GM19455 (cell line): ENCODE measurements at regions not wholly inside any gene's neighbourhood (a gene's known extent, or its start where the extent isn't known, plus 50 kb on each side); places are given as distances from the start of the nearest gene placed in this dataset.

Experiments
- ATAC-seq: cut with Tn5 transposase; IDR thresholded peaks from one replicate; pipeline ENCODE4 v1.9.1; 2021; ENCODE audit not compliant: unreplicated experiment

GRCh38 chr2:43022896-43023295 lies 203.5 kb downstream of the ZFP36L2 start:
- ATAC-seq = no peak

- ATAC-seq = no peak
Observed at GRCh38 chr2:43021791-43022509, 204.5 kb downstream of the ZFP36L2 start.

DNA sequence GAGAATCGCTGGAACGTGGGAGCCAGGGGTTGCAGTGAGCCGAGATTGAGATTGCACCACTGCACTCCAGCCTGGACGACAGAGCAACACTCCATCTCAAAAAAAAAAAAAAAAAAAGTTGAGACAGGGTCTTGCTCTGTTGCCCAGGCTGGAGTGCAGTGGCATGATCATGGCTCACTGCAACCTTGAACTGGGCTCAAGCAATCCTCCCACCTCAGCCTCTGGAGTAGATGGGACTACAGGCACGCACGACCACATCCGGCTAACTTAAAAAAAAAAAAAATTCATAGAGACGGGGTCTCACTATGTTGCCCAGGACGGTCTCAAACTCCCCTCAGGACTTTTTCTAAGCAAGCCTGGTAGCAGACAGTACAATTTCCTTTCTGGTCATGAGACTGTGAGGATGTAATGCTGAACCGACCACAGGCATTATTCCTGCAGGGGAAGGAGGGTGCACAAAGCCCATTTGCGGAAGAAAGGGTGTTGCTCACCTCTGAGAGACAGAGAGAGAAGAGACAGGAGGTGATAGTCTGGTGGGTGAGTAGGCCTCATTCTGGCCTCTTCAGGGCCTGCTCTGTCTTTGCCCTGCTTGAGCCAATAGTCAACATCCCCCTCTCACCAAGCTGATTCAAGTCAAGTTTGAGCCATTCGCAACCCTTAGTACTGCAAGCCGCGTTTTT lies 205.3 kb downstream of the ZFP36L2 start:
- no peak for ATAC-seq

DNA sequence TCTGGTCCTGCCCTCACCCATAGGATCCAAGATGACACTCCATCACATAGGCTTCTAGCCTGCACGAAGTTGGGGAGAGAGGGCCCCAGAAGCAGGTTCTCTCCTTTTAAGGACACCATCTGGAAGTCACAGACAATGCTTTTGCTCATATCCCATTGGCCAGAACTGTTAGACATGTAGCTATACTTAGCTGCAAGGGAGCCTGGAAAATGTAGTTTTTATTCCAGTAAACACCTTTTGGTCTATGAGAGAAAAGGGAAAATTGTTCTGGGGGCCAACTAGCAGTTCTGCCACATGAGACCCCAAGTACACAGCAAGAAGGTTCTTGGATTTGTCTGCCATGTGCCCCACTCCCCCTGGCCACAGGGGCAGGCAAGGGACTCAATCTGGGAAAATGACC lies 206.1 kb downstream of the ZFP36L2 start:
- no peak for ATAC-seq

GRCh38 chr2:43019536-43020183 lies 206.7 kb downstream of the ZFP36L2 start:
- no peak for ATAC-seq

DNA sequence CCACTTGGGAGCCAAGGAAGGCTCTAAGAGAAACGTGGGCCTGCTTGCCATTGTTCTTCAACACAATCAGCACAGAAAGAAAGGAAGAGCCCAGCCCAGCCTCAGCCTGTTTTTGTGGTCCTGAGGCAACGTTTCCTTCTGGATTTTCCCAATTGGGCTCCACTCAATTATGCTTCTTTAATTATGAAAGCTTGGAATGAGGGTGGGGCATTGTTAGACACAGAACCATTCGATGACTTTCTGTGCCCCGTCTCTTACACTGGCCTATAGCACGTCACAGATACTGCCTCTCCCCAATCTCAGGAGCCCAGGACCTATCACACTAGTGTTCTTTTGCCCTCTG lies 207.4 kb downstream of the ZFP36L2 start:
- ATAC-seq = no peak

GRCh38 chr2:43018179-43019024 lies 208.0 kb downstream of the ZFP36L2 start:
- no peak for ATAC-seq

DNA sequence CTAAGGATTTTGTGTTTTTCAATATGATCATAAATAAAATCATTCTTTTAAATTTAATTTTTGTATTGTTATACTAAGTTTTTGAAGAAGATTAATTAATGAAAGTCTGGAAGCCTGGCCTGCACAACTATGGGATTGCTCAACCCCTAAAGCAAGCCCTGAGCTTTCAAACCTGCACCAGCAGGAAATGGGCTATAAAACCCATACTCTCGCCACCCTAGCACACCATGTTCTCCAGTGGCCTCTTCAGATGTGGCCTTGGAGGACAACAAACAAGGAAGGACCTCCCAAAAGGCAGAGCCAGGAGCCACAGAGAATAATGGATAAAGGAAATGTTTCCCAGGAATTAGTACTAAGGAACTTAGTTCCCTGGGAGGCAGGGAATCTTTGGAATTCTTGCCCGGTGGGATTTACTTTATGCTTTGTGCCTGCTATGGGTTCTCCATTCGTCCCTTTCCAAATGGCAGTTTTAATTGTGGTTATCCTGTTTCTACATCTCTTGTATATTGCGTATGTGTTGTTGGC lies 212.5 kb downstream of the ZFP36L2 start:
- no peak for ATAC-seq

DNA sequence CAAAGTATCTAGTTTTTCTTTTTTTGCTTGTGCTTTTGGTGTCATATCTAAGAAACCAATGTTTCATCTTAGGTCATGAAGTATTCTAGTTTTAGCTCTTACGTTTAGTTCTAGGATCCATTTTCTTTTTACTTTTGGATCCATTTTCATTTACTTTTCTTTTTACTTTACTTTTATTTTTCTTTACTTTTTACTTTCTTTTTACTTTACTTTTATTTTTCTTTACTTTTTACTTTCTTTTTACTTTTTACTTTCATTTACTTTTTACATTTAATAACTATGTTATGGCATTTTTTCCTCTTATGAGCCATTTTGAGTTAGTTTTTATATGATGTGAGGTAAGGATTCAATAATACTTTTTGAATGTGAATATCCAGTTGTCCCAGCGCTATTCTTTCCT lies 213.4 kb downstream of the ZFP36L2 start:
- ATAC-seq = no peak

DNA sequence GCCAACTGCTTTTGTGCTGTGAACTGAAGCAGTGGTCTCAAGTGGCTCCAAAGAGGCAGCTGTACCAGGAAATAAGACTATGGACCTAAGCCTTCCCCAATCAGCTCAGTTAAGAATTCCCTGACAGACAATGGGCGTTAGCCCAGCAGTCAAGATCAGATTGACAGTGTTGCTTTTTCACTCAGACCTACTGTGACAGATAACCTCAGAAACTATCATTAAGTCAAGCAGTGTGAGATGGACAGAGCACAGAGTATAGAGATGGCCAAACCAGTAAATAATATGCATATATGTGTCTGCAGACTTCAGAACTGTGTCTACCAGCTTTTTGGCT lies 215.3 kb downstream of the ZFP36L2 start:
- ATAC-seq = no peak

DNA sequence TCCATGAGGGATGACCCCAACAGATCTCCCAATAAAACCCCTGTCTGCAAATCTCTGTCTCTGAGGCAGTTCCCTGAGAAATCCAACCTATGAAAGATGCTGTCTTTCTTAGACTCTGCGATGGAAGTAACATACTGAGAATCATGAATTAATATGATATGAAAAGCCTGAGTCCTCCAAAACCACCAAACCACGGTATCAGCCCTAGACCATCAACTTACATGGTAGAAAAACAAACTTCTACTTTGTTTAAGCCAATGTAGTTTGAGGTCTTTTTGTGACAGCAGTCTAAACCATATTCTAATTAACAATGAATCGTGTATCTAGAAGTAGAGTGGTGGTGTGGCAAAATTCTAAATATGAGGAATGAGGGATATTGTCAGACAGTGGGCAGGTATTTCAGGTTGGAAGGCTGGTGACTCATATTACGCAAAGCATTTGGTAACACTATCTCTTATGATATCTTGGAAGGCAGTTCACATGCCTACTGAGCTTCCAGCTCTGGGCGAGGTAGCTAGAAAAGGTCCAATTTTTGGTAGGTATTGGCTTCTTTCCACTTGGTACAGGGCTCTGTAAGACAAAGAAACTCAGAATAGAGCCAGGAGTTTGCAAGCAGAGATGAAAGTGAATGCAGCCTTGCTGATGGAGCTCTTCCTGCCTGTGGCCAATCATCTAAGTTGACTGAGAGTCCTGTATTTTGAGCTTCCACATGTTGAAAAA lies 215.8 kb downstream of the ZFP36L2 start:
- no peak for ATAC-seq

DNA sequence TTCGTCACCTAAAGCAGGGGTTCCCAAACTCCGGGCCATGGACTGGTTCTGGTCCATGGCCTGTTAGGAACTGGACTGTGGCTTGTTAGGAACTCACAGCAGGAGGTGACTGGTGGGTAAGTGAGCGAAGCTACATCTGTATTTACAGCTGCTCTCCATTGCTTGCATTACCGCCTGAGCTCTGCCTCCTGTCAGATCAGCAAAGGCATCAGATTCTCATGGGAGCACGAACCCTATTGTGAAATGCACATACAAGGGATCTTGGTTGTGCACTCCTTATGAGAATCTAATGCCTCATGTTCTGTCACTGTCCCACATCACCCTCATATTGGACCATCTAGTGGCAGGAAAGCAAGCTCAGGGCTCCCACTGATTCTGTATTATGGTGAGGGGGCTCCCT lies 217.0 kb downstream of the ZFP36L2 start:
- ATAC-seq = no peak

DNA sequence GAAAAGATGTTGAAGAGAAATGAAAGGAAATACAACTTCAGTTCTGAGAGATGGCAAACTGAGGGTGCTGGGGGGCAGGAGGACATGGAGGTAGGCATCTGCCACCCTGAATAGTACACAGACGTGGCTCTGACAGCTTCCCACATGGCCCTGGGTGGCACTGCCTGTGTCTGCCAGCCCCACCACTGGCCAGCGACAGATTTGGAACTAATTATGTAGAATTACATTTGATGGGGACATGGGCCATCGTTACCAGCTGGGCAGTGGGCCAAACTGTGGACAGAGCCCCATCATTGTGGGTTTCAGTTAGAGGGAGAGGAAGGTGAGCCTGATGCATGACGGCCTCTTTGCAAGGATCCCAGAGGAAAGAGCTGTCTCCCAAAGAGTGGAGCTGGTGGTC lies 216.0 kb upstream of the HAAO start:
- ATAC-seq = no peak

DNA sequence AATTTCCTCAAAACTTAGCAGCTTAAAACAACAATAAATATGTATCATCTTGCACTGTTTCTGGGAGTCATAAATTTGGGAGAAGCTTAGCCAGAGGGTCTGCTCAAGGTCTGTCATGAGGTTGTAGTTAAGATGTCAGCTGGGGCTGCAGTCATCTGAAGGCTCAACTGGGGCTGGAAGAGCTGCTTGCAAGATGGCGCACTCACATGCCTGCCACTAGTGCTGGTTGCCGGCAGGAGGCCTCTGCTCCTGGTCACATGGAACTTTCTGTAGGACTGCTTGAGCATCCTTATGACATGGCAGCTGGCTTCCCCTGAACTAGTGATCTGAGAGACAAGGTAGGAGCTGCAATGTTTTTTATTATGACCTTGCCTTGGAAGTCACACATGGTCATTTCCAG lies 215.5 kb upstream of the HAAO start:
- ATAC-seq = no peak

DNA sequence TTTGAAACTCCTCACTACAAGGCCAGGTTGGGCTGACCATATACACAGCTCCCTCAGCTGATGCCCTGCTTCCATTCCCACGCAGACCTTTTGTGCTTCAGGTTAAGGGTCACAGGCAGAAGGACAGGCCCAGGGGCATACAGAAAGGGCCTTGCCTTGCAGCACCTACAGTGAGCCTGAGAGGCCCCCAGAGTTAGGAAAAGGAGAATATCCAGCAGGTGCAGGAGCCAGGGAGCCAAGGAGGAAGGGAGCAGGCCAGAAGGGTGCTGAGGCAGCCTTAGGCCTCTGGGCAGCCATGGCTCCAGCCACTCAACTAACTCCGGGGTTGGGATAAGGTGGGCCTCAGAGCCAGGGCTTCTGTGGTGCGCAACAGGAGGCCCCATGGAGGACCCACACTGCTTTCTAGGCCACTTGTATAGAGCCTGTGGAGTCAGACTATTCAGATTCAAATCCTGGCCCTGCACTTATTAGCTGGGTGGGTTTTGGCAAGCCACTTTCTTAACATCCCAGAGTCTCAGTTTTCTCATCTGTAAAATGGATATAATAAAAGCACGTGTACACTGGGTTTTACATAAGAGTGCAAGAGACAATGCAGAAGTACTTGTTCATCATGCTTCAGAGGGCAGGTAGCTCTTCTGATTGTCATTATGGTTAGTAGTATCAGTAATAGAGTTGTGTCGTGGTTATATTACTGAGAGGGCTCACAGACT lies 214.6 kb upstream of the HAAO start:
- no peak for ATAC-seq

DNA sequence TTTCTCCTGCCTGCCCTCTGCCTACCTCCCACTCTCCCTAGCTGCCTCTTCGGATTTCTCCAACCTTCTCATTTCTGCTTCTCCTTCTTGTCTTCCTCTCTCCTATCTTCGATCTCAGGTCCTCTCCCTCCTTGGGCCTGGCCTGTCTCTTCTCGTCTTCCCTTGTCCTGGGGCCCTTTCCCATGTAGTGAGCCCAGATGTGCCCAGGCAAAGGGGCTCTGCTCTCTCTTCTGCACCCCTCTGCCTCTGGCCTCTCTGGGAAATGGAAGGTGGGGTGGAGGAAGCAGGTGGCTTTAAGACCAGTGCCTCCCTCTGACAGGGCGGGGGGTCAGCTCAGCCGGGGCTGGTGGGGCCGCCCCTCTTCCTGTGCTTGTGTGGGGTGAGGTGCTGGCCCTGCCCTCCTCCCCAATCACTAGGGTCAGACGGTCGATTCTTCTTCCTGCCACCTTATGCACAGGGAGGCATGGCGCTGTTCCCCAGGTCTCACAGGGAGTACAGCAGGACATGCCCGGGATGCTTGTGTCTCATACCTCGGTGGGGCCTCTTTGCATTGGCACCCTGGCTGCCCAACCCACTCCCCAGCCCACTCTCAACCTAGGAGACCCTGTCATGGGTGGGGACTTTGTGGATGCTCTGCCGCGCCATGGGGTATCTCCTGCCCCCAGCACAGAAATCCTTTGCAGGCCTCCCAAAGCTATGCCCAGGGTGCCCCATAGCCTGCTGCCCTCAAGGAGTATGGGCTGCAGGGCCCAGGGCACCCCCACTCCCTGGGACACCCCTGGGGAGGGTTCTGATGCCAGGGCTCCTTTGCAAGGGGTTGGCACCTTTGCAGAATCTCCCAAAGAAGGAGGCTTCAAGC lies 213.8 kb upstream of the HAAO start:
- no peak for ATAC-seq

GRCh38 chr2:43005245-43005974 lies 213.0 kb upstream of the HAAO start:
- ATAC-seq = no peak

DNA sequence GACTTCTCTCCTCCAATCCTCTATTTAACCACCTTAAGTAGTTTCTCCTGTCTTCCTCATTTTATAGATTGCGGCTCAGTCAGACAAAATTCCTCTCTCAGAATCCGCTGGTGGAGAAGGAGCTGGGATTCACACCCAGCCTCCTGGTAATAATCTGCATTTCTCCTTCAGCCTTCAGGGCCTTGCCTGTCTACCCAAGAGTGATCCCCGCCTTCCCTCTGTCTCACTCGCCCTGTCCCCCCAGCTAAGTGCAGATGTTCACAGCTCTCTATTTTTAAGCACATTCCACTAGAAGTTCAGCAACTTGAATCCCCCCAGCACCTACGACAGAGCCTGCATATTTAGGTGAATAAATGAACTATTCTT lies 212.5 kb upstream of the HAAO start:
- ATAC-seq = no peak
